HCT116 (cell line): ENCODE measurements at regions not wholly inside any gene's neighbourhood (a gene's known extent, or its start where the extent isn't known, plus 50 kb on each side); places are given as distances from the start of the nearest gene placed in this dataset.

ENCODE experiments used
- ATAC-seq: fragments of 200-7000 bp; cut with Tn5 transposase; 2 replicates; pipeline ENCODE4 v1.9.1; 2020; ENCODE audit warnings: mild to moderate bottlenecking, moderate library complexity
- BruUV-seq: library from RNA; stranded (reverse); fragments of 400-500 nt; replicated peaks from 2 replicates; lab custom pipeline; 2021; lab: Mats Ljungman, UMichigan
- CTCF ChIA-PET: fragments of 300-600 bp; sonication (Branson Sonifier 250); formaldehyde crosslinking; loops from one replicate; lab custom pipeline; 2021; ENCODE audit warnings: antibody characterized with exemption; lab: Charles Lee
- POLR2A ChIA-PET: fragments of 300-600, 350-600 bp; sonication (Branson Sonifier 250); formaldehyde crosslinking; loops from one replicate; lab custom pipeline; 2021; ENCODE audit warnings: antibody characterized with exemption; lab: Charles Lee
- RAD21 ChIA-PET, 2 experiments: fragments of 300-600 bp; sonication (Branson Sonifier 250); formaldehyde crosslinking; loops; one replicate each; lab custom pipeline; 2023; ENCODE audit warnings: low total read pairs in 2 of 2; ENCODE audit not compliant: uncharacterized antibody in 2 of 2, unreplicated experiment in 2 of 2, low non-redundant PET in 1 of 2; lab: Charles Lee
- DNase-seq: peaks from one replicate; pipeline ENCODE4 v3.0.0-alpha.2; 2010; ENCODE audit warnings: low read depth, low spot score
- H2AFZ ChIP-seq: fragments of 200-600 bp; shearing (Covaris generic), sonication (generic); 2 replicates; pipeline ENCODE4 v1.6.1; 2017; ENCODE audit warnings: low read depth, mixed run types, mixed read lengths, antibody characterized with exemption, low read length; ENCODE audit not compliant: poor library complexity, severe bottlenecking
- H3K27ac ChIP-seq: 2 replicates; pipeline ENCODE4 v1.5.1; 2012; ENCODE audit warnings: low read depth, low read length
- H3K27me3 ChIP-seq: fragments of 200-600 bp; sonication (generic); 2 replicates; pipeline ENCODE4 v1.6.1; 2016; ENCODE audit warnings: mixed run types, low read length, mixed read lengths; ENCODE audit not compliant: insufficient read depth
- H3K36me3 ChIP-seq, 2 experiments: fragments of 200-500 bp in 1 of 2; fragments of 200-600 bp in 1 of 2; sonication (Bioruptor generic) in 1 of 2; sonication (generic) in 1 of 2; 2 replicates each; pipeline versions ENCODE4 v1.5.1 to v1.6.1; 2014 to 2016; ENCODE audit warnings: low read length in 2 of 2, inconsistent platforms in 1 of 2, mixed read lengths in 1 of 2, mixed run types in 1 of 2; ENCODE audit not compliant: insufficient read depth in 2 of 2, control insufficient read depth in 1 of 2
- H3K4me1 ChIP-seq, 2 experiments: fragments of 200-600 bp in 1 of 2; sonication (generic) in 1 of 2; 2 replicates each; pipeline versions ENCODE4 v1.5.1 to v1.6.1; 2012 to 2017; ENCODE audit warnings: low read length in 2 of 2, inconsistent platforms in 1 of 2, mild to moderate bottlenecking in 1 of 2, mixed read lengths in 1 of 2, mixed run types in 1 of 2, moderate library complexity in 1 of 2; ENCODE audit not compliant: insufficient read depth in 2 of 2, control insufficient read depth in 1 of 2
- H3K4me2 ChIP-seq: fragments of 200-600 bp; sonication (generic); 2 replicates; pipeline ENCODE4 v1.6.1; 2017; ENCODE audit warnings: mixed run types, low read length, mixed read lengths
- H3K4me3 ChIP-seq, 2 experiments: fragments of 200-600 bp in 1 of 2; sonication (generic) in 1 of 2; replicated peaks in 1 of 2; 2 replicates each; pipeline ENCODE4 v1.5.1; 2011 to 2016; ENCODE audit warnings: low read length in 2 of 2, control low read depth in 1 of 2, low read depth in 1 of 2, mild to moderate bottlenecking in 1 of 2, mixed read lengths in 1 of 2, mixed run types in 1 of 2
- H3K79me2 ChIP-seq: fragments of 200-600 bp; sonication (generic); 2 replicates; pipeline ENCODE4 v1.6.1; 2017; ENCODE audit warnings: mild to moderate bottlenecking, mixed run types, low read length, moderate library complexity, mixed read lengths; ENCODE audit not compliant: insufficient read depth
- H3K9ac ChIP-seq: fragments of 200-600 bp; sonication (generic); 2 replicates; pipeline ENCODE4 v1.6.1; 2016; ENCODE audit warnings: low read length, mixed read lengths
- H3K9me2 ChIP-seq: fragments of 200-600 bp; sonication (generic), shearing (Covaris generic); 2 replicates; pipeline ENCODE4 v1.6.1; 2017; ENCODE audit warnings: mixed run types, mild to moderate bottlenecking, moderate library complexity; ENCODE audit not compliant: insufficient read depth
- H3K9me3 ChIP-seq, 2 experiments: fragments of 200-500 bp in 1 of 2; fragments of 200-600 bp in 1 of 2; sonication (Bioruptor generic) in 1 of 2; sonication (generic) in 1 of 2; 2 replicates each; pipeline ENCODE4 v1.6.1; 2014 to 2017; ENCODE audit warnings: low read length in 2 of 2, mixed read lengths in 2 of 2, inconsistent platforms in 1 of 2, low read depth in 1 of 2, mild to moderate bottlenecking in 1 of 2, mixed run types in 1 of 2, moderate library complexity in 1 of 2; ENCODE audit not compliant: control insufficient read depth in 1 of 2, insufficient read depth in 1 of 2
- H4K20me1 ChIP-seq: fragments of 200-600 bp; sonication (generic), shearing (Covaris generic); 2 replicates; pipeline ENCODE4 v1.6.1; 2017; ENCODE audit warnings: mixed run types, mild to moderate bottlenecking, moderate library complexity; ENCODE audit not compliant: insufficient read depth
- CBX3 ChIP-seq: IDR thresholded peaks from 2 replicates; pipeline ENCODE4 v1.6.1; 2012; ENCODE audit warnings: low read depth
- CEBPB ChIP-seq: IDR thresholded peaks from 2 replicates; pipeline ENCODE4 v1.6.1; 2012; ENCODE audit warnings: low read depth
- EGR1 ChIP-seq: IDR thresholded peaks from 2 replicates; pipeline ENCODE4 v1.6.1; 2012; ENCODE audit warnings: low read depth
- ELF1 ChIP-seq: IDR thresholded peaks from 2 replicates; pipeline ENCODE4 v1.6.1; 2012; ENCODE audit warnings: low read depth, borderline replicate concordance
- EZH2 ChIP-seq: fragments of 200-600 bp; sonication (generic); IDR thresholded peaks from 2 replicates; pipeline ENCODE4 v1.6.1; 2017; ENCODE audit warnings: antibody characterized with exemption, mixed run types
- EZH2phosphoT487 ChIP-seq: fragments of 200-600 bp; IDR thresholded peaks from 2 replicates; pipeline ENCODE4 v1.6.1; 2018; ENCODE audit warnings: antibody characterized with exemption, borderline replicate concordance
- FOSL1 ChIP-seq: IDR thresholded peaks from 2 replicates; pipeline ENCODE4 v1.6.1; 2012; ENCODE audit warnings: low read depth
- JUND ChIP-seq: IDR thresholded peaks from 2 replicates; pipeline ENCODE4 v1.6.1; 2012
- POLR2A ChIP-seq: IDR thresholded peaks from 2 replicates; pipeline ENCODE4 v1.7.0; 2011; ENCODE audit warnings: borderline replicate concordance; ENCODE audit not compliant: insufficient read depth, insufficient read length; ENCODE audit errors: extremely low read depth
- POLR2AphosphoS5 ChIP-seq: IDR thresholded peaks from 2 replicates; pipeline ENCODE4 v1.6.1; 2011; ENCODE audit warnings: mild to moderate bottlenecking, low read depth, low read length, moderate library complexity
- RAD21 ChIP-seq: IDR thresholded peaks from 2 replicates; pipeline ENCODE4 v1.6.1; 2012; ENCODE audit warnings: low read depth, mild to moderate bottlenecking
- SIN3A ChIP-seq: IDR thresholded peaks from 2 replicates; pipeline ENCODE4 v1.6.1; 2012; ENCODE audit warnings: low read depth
- SP1 ChIP-seq: IDR thresholded peaks from 2 replicates; pipeline ENCODE4 v1.6.1; 2012; ENCODE audit warnings: low read depth
- SRF ChIP-seq: IDR thresholded peaks from 2 replicates; pipeline ENCODE4 v1.6.1; 2012; ENCODE audit warnings: low read depth
- TCF7L2 ChIP-seq: IDR thresholded peaks from 2 replicates; pipeline ENCODE4 v1.7.0; 2011; ENCODE audit warnings: borderline replicate concordance, inconsistent platforms; ENCODE audit not compliant: insufficient read depth, insufficient read length; ENCODE audit errors: extremely low read depth
- YY1 ChIP-seq: IDR thresholded peaks from 2 replicates; pipeline ENCODE4 v1.6.1; 2011; ENCODE audit warnings: low read length, low read depth, moderate library complexity, mild to moderate bottlenecking; ENCODE audit not compliant: insufficient replicate concordance; ENCODE audit errors: extremely low read depth
- ZNF274 ChIP-seq: fragments of 200-500 bp; sonication (Bioruptor generic); IDR thresholded peaks from 2 replicates; pipeline ENCODE4 v1.6.1; 2014; ENCODE audit warnings: mild to moderate bottlenecking, low read depth, low read length, inconsistent platforms
- intact Hi-C: fragments of 100-400 bp; cut with micrococcal nuclease; formaldehyde crosslinking; loops from 2 replicates; pipeline ENCODE4 v1.10.0; 2022
- TF ChIP-seq, protein P1 (sequence below), 3 experiments: fragments of 200-600 bp in 1 of 3; sonication (generic) in 1 of 3; IDR thresholded peaks in 2 of 3; conservative IDR thresholded peaks in 1 of 3; 2 replicates each; pipeline ENCODE4 v1.5.1; 2012 to 2017; ENCODE audit warnings: low read depth in 2 of 3, low read length in 2 of 3, antibody characterized with exemption in 1 of 3, borderline replicate concordance in 1 of 3, control low read depth in 1 of 3, mild to moderate bottlenecking in 1 of 3, mixed read lengths in 1 of 3, mixed run types in 1 of 3, moderate library complexity in 1 of 3; ENCODE audit not compliant: insufficient read depth in 1 of 3
- TF ChIP-seq, protein P2 (sequence below): IDR thresholded peaks from 2 replicates; pipeline ENCODE4 v1.6.1; 2012
- TF ChIP-seq, protein P3 (sequence below): IDR thresholded peaks from 2 replicates; pipeline ENCODE4 v1.6.1; 2012

DNA sequence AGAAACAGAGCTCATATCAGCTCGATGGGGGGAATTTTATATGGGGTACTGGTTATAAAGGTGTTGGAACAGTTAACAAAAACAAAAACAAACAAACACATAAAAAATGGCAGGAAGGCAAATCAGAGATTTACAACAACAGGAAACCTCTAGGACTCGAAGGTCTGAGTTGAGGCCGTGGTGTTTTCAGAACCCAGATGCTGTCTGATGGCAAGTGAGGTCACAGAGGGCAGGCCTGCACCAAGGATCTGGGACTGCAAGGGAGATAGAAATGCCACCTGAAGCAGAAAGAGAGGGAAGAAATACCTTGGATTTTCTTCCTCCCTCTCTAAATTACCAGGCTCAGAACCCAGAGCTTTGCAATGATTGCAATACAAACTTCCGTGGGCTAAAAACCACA, 429.5 kb downstream of the ZNF521 start (continued):
- TF ChIP-seq, protein P1, sequence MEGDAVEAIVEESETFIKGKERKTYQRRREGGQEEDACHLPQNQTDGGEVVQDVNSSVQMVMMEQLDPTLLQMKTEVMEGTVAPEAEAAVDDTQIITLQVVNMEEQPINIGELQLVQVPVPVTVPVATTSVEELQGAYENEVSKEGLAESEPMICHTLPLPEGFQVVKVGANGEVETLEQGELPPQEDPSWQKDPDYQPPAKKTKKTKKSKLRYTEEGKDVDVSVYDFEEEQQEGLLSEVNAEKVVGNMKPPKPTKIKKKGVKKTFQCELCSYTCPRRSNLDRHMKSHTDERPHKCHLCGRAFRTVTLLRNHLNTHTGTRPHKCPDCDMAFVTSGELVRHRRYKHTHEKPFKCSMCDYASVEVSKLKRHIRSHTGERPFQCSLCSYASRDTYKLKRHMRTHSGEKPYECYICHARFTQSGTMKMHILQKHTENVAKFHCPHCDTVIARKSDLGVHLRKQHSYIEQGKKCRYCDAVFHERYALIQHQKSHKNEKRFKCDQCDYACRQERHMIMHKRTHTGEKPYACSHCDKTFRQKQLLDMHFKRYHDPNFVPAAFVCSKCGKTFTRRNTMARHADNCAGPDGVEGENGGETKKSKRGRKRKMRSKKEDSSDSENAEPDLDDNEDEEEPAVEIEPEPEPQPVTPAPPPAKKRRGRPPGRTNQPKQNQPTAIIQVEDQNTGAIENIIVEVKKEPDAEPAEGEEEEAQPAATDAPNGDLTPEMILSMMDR (IDR thresholded peaks at IDR 0.05 in 2 of 3, conservative IDR thresholded peaks at IDR 0.05 in 1 of 3; ENCODE audit: borderline replicate concordance in 1 of 3, insufficient read depth in 1 of 3, low read depth in 2 of 3, low read length in 2 of 3): no peak
- TF ChIP-seq CEBPB (no peak), SRF (no peak), POLR2A (no peak), YY1 (no peak), CBX3 (no peak), JUND (no peak), ZNF274 (no peak), TCF7L2 (no peak), POLR2AphosphoS5 (no peak)
- TF ChIP-seq, protein P2, sequence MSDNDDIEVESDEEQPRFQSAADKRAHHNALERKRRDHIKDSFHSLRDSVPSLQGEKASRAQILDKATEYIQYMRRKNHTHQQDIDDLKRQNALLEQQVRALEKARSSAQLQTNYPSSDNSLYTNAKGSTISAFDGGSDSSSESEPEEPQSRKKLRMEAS: no peak
- TF ChIP-seq, protein P3, sequence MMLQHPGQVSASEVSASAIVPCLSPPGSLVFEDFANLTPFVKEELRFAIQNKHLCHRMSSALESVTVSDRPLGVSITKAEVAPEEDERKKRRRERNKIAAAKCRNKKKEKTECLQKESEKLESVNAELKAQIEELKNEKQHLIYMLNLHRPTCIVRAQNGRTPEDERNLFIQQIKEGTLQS: no peak

DNA sequence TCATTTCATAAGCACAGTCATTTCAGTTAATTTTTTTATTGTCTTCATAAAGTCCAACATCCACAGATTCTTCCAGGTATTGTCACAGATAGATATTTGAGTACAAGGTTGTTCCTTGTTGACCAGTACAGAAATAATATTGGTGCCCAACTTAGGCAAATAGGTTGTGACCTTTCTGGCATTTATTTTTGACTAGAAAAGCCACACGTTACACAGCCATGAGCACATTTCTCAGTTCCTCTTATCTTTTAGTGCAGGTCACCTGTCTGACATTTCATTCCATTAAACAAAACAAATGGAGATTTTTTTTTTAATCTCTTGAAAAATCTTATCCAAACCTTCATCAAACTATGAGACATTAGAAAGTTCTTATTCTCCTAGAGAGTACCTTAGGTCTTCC, 428.8 kb downstream of the ZNF521 start:
- no peak for ATAC-seq
- TF ChIP-seq, protein P1 (IDR thresholded peaks at IDR 0.05 in 2 of 3, conservative IDR thresholded peaks at IDR 0.05 in 1 of 3; ENCODE audit: borderline replicate concordance in 1 of 3, insufficient read depth in 1 of 3, low read depth in 2 of 3, low read length in 2 of 3): no peak
- TF ChIP-seq EZH2phosphoT487 (no peak), POLR2A (no peak), RAD21 (no peak), ELF1 (no peak), SP1 (no peak), TCF7L2 (no peak), YY1 (no peak), EGR1 (no peak), FOSL1 (no peak), SIN3A (no peak), EZH2 (no peak), POLR2AphosphoS5 (no peak), CBX3 (no peak), ZNF274 (no peak)
- TF ChIP-seq, protein P3: no peak
- TF ChIP-seq, protein P2: no peak

More for the DNA sequence above, 428.8 kb downstream of the ZNF521 start:
- Histone ChIP-seq H3K27ac (no peak overlapping the region), H3K79me2 (no peaks in the 10 kb centered on the region), H4K20me1 (no peaks in the 10 kb centered on the region), H3K9me3 (no peaks in the 10 kb centered on the region), H3K4me1 (no peaks in the 10 kb centered on the region), H2AFZ (no peak overlapping the region), H3K9ac (no peak overlapping the region), H3K36me3 (no peaks in the 10 kb centered on the region), H3K4me3 (no peak overlapping the region), H3K9me2 (no peaks in the 10 kb centered on the region), H3K4me2 (no peak overlapping the region), H3K27me3 (peaks cover 12% of the 10 kb centered on the region; the same call in 1 of the 2 replicates)
- no TSS peak for BruUV-seq
- DNase-seq: no peak
- intact Hi-C loops: no loop called here
- CTCF ChIA-PET: no interaction called here
- RAD21 ChIA-PET: no interaction called here
- POLR2A ChIA-PET: no interaction called here
